ENCODE measurements at regions not wholly inside any gene's neighbourhood (a gene's known extent, or its start where the extent isn't known, plus 50 kb on each side); places are given as distances from the start of the nearest gene placed in this dataset.

DNA sequence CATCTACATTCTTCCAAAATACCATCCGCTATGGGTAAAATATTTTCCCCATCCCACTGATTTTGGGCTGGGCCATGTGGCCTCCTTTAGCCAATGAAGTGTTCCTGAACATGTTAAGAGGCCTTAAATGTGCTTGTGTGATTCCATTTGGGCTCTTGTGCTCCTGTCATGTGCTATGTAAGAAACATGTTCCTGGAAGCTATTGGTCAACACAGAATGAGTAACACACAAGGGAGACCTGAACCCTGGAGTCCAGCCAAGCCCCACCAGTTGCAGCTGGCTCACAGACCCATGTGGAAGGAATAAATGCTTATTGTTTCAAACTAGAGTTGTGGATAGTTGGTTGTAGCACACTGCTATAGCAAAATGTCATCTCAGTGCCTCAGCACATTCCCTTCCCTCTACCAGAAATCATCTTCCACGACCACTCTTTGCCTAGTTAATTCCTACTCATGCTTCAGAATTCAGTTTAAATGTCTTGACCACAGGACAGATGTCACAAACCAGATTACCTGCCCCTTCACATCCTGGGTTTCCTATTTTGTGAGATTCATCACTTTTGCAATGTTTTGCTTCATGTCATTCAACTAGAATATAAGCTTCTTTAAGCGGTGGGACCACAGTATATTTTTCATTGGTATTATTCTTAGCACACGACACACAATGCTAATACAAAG is 217.3 kb upstream of the EEA1 start:
- Histone ChIP-seq H3K4me1 (no peaks in the 10 kb centered on the region), H3K27me3 (no peaks in the 10 kb centered on the region), H3K27ac (no peak overlapping the region), H3K9me3 (no peaks in the 10 kb centered on the region), H3K36me3 (no peaks in the 10 kb centered on the region), H3K4me3 (no peak overlapping the region)
- DNase-seq, result no peak
- no peak for ATAC-seq
- TF ChIP-seq, protein P1, sequence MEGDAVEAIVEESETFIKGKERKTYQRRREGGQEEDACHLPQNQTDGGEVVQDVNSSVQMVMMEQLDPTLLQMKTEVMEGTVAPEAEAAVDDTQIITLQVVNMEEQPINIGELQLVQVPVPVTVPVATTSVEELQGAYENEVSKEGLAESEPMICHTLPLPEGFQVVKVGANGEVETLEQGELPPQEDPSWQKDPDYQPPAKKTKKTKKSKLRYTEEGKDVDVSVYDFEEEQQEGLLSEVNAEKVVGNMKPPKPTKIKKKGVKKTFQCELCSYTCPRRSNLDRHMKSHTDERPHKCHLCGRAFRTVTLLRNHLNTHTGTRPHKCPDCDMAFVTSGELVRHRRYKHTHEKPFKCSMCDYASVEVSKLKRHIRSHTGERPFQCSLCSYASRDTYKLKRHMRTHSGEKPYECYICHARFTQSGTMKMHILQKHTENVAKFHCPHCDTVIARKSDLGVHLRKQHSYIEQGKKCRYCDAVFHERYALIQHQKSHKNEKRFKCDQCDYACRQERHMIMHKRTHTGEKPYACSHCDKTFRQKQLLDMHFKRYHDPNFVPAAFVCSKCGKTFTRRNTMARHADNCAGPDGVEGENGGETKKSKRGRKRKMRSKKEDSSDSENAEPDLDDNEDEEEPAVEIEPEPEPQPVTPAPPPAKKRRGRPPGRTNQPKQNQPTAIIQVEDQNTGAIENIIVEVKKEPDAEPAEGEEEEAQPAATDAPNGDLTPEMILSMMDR (IDR thresholded peaks at IDR 0.05), result no peak
- intact Hi-C loops (cut with DNase I), result no loop called here

DNA sequence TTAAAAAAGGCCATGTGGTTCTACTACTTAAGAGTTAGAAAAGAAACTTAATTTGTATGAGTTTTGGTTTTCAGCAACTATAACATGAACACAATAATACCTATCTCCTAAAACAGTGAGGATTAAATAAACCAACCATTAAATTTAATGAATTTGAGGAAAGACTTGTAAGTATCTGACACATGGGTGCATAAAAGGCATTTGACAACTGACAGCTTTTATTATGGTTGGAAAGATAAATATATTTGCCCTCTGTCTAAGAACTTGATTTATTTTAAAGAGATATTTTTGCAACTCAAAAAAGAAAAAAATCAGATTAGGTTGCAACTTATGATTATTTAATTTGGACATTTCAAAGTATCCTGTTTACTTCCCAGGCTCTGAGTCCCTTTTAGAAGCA is 217.9 kb upstream of the EEA1 start:
- DNase-seq (no peak), ATAC-seq (no peak)
- TF ChIP-seq, protein P1 (IDR thresholded peaks at IDR 0.05), result no peak
- Histone ChIP-seq H3K9me3 (no peaks in the 10 kb centered on the region), H3K4me3 (no peak overlapping the region), H3K27me3 (no peaks in the 10 kb centered on the region), H3K4me1 (no peaks in the 10 kb centered on the region), H3K27ac (no peak overlapping the region), H3K36me3 (no peaks in the 10 kb centered on the region)
- intact Hi-C loops (cut with DNase I), result no loop called here

DNA sequence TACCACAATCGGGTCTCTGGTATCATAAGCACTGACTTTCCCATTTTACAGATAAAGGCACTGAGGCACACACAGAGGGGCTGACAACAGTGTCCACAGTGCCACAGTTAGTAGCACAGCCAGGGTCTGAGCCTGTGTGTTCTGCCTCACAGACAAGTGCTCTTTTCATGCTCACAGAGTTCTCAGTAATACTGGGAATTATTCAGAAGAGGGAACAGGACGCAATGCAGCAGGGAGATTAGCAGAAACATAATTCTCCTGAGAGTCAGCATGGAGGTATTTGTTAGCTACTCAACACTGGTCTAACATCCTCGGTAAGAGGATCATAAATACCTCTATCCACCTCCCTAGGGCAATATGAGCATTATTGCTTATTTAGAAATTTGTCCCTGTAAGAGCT is 219.3 kb upstream of the EEA1 start:
- no peak for ATAC-seq
- H3K36me3 ChIP-seq, result no peaks in the 10 kb centered on the region
- DNase-seq, result no peak
- intact Hi-C loops (cut with DNase I), result no loop called here
- H3K4me3 ChIP-seq, result no peak overlapping the region
- TF ChIP-seq, protein P1 (IDR thresholded peaks at IDR 0.05), result no peak
- no peaks in the 10 kb centered on the region for H3K4me1 ChIP-seq
- no peak overlapping the region for H3K27ac ChIP-seq
- H3K27me3 ChIP-seq, result no peaks in the 10 kb centered on the region
- H3K9me3 ChIP-seq, result no peaks in the 10 kb centered on the region

DNA sequence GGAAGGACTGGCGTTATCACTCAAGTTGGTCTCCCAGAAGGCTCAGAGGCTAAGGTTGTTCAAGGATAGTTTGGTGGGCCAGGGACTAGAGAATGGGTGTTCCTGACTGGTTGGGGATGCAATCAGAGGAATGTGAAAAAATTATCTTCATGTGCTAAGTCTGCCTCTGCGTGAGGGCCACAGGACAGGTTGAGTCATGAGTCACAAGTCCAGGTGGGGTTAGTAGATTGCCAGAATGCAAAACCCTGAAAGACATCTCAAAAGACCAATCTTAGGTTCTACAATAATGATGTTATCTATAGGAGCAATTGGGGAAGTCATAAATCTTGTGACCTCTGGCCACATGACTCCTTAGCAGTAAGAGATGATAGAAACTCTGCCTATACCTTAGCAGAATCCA is 220.1 kb upstream of the EEA1 start:
- Histone ChIP-seq H3K27me3 (no peaks in the 10 kb centered on the region), H3K4me3 (no peak overlapping the region), H3K9me3 (no peaks in the 10 kb centered on the region), H3K27ac (no peak overlapping the region), H3K4me1 (no peaks in the 10 kb centered on the region), H3K36me3 (no peaks in the 10 kb centered on the region)
- ATAC-seq (no peak), DNase-seq (no peak)
- intact Hi-C loops (cut with DNase I), result no loop called here
- TF ChIP-seq, protein P1 (IDR thresholded peaks at IDR 0.05), result no peak

DNA sequence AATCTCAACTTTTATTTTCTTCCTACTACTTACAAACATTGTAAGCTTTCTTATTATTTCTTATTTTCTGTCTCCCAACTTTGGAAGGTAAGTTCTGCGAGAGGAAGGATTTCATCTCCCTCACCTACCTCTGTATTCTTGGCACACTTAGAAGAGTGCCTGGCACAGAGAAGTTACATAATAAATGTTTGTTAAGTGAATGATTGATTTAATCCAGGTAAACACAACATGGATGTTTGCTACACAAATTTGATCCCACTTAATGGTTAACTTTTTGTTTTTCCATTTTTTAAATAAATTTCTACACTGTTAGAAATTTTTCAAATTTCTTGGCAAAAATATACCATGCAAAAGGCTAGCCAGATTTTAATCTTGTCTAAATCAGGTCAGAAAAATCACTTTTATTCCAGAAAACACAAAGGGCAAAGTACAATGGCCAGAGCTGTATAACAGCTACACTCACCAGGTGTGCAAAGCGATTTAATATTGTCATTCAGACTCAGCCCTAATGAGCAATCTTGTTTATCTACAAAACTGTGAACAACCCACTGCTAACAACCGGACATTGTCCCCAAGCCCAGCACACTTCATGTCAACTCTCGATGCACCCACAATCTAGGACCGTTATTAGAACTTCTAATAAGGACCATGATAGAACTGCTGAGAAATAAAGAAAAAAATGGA is 222.1 kb upstream of the EEA1 start:
- H3K4me3 ChIP-seq, result no peak overlapping the region
- DNase-seq (no peak), ATAC-seq (no peak)
- intact Hi-C loops (cut with DNase I), result no loop called here
- no peaks in the 10 kb centered on the region for H3K9me3 ChIP-seq
- H3K27ac ChIP-seq, result no peak overlapping the region
- H3K36me3 ChIP-seq, result no peaks in the 10 kb centered on the region
- H3K4me1 ChIP-seq, result no peaks in the 10 kb centered on the region
- TF ChIP-seq, protein P1 (IDR thresholded peaks at IDR 0.05), result no peak
- no peaks in the 10 kb centered on the region for H3K27me3 ChIP-seq

Data from upper lobe of right lung (tissue), 1 donor.